Left lung (tissue), 4 donors: ENCODE measurements at regions not wholly inside any gene's neighbourhood (a gene's known extent, or its start where the extent isn't known, plus 50 kb on each side); places are given as distances from the start of the nearest gene placed in this dataset.

ENCODE experiments used
- ATAC-seq: fragments of 200-7000 bp; cut with Tn5 transposase; one replicate; pipeline ENCODE4 v1.9.1; 2020; ENCODE audit warnings: moderate library complexity
- DNase-seq, 4 donors: peaks; one replicate each; pipeline ENCODE4 v3.0.0-alpha.2; 2013 to 2020
- H3K27ac ChIP-seq, 2 donors: fragments of 200-600 bp; sonication (generic) in 1 of 2; one replicate each; pipeline versions ENCODE4 v1.5.0 to v1.8.0; 2020 to 2021
- H3K27me3 ChIP-seq, 2 donors: fragments of 200-600 bp; sonication (generic) in 1 of 2; one replicate each; pipeline versions ENCODE4 v1.5.0 to v1.8.0; 2020 to 2021
- H3K36me3 ChIP-seq, 2 donors: fragments of 200-600 bp; sonication (generic) in 1 of 2; one replicate each; pipeline versions ENCODE4 v1.5.0 to v1.8.0; 2020 to 2021
- H3K4me1 ChIP-seq, 2 donors: fragments of 200-600 bp; one replicate each; pipeline ENCODE4 v1.8.0; 2021
- H3K4me3 ChIP-seq, 2 donors: fragments of 200-600 bp; sonication (generic) in 1 of 2; one replicate each; pipeline versions ENCODE4 v1.5.0 to v1.8.0; 2020 to 2021; ENCODE audit warnings: mild to moderate bottlenecking in 1 of 2
- H3K9me3 ChIP-seq, 2 donors: fragments of 200-600 bp; sonication (generic) in 1 of 2; one replicate each; pipeline versions ENCODE4 v1.5.0 to v1.8.0; 2020 to 2021
- intact Hi-C, 2 donors: fragments of 100-400 bp; cut with DNase I; formaldehyde crosslinking; loops; one replicate each; pipeline versions ENCODE4 v1.11.2 to v1.14.2; 2022
- TF ChIP-seq, protein P1 (sequence below), 2 donors: fragments of 200-600 bp; sonication (generic) in 1 of 2; IDR thresholded peaks; one replicate each; pipeline versions ENCODE4 v1.5.0 to v1.8.0; 2021; ENCODE audit warnings: antibody characterized with exemption in 2 of 2
- donor health status: DM: no; HTN: yes; CAD: no.
- donor health status: DM: no; HTN: no; CAD: no.

- TF ChIP-seq, protein P1, sequence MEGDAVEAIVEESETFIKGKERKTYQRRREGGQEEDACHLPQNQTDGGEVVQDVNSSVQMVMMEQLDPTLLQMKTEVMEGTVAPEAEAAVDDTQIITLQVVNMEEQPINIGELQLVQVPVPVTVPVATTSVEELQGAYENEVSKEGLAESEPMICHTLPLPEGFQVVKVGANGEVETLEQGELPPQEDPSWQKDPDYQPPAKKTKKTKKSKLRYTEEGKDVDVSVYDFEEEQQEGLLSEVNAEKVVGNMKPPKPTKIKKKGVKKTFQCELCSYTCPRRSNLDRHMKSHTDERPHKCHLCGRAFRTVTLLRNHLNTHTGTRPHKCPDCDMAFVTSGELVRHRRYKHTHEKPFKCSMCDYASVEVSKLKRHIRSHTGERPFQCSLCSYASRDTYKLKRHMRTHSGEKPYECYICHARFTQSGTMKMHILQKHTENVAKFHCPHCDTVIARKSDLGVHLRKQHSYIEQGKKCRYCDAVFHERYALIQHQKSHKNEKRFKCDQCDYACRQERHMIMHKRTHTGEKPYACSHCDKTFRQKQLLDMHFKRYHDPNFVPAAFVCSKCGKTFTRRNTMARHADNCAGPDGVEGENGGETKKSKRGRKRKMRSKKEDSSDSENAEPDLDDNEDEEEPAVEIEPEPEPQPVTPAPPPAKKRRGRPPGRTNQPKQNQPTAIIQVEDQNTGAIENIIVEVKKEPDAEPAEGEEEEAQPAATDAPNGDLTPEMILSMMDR (IDR thresholded peaks at IDR 0.05): no peak
- H3K27ac ChIP-seq: no peak overlapping the region
- H3K4me3 ChIP-seq: no peak overlapping the region
- no peaks in the 10 kb centered on the region for H3K4me1 ChIP-seq
- no peaks in the 10 kb centered on the region for H3K36me3 ChIP-seq
- DNase-seq (no peak), ATAC-seq (no peak)
- H3K9me3 ChIP-seq: no peaks in the 10 kb centered on the region
- H3K27me3 ChIP-seq: no peaks in the 10 kb centered on the region
- intact Hi-C loops: no loop called here
Measured at GRCh38 chr13:76398425-76398824, 487.8 kb downstream of the KCTD12 start.

DNA sequence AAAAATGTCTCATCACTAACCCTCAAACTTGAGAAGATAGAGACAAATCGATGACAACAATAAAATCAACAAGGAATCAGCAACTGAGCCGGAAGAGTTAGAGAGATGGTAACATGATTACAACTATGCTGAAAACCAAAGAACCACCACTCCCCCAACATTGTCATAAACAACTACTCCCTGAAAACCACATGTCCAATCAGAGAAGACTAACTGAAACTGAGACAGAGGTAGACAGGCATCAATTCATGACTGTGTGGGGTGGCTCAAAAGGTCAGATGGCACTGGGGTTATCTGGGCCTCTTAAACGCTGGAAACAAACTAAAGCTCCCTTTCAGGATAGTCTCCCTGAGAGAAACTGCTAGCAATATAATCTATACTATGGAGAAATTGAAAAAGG is 488.8 kb downstream of the KCTD12 start:
- TF ChIP-seq, protein P1 (IDR thresholded peaks at IDR 0.05): no peak
- H3K27ac ChIP-seq: no peak overlapping the region
- H3K36me3 ChIP-seq: no peaks in the 10 kb centered on the region
- no peaks in the 10 kb centered on the region for H3K9me3 ChIP-seq
- H3K4me3 ChIP-seq: no peak overlapping the region
- intact Hi-C loops: no loop called here
- H3K27me3 ChIP-seq: no peaks in the 10 kb centered on the region
- no peak for ATAC-seq
- no peak for DNase-seq
- no peaks in the 10 kb centered on the region for H3K4me1 ChIP-seq

DNA sequence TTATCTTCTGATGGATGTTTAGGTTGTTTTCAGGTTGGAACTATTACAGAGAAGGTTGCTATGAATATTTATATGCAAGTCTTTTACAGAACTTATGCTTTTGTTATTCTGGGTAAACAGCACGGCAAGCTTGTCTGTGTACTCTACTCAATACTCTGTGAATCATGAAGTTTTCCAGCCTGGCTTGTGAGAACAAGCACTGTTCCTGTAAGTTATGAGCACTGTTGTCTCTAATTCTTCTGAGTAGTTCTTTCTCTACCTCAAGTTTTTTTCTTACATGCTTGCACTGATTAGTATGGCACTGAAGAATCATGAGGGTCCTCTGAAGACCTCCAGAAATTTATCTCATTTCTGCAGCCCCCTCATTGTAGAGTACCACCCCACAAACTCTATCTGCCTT is 496.9 kb downstream of the KCTD12 start:
- TF ChIP-seq, protein P1 (IDR thresholded peaks at IDR 0.05): no peak
- no peaks in the 10 kb centered on the region for H3K27me3 ChIP-seq
- no peaks in the 10 kb centered on the region for H3K36me3 ChIP-seq
- intact Hi-C loops: no loop called here
- no peak overlapping the region for H3K27ac ChIP-seq
- H3K4me3 ChIP-seq: no peak overlapping the region
- H3K4me1 ChIP-seq: peaks cover 0 to 10% of the 10 kb centered on the region in 2 donors
- ATAC-seq: peak; percentile 18
- no peak for DNase-seq
- no peaks in the 10 kb centered on the region for H3K9me3 ChIP-seq

- H3K4me3 ChIP-seq: no peak overlapping the region
- H3K27me3 ChIP-seq: no peaks in the 10 kb centered on the region
- H3K4me1 ChIP-seq: peaks cover 0 to 15% of the 10 kb centered on the region in 2 donors
- H3K9me3 ChIP-seq: no peaks in the 10 kb centered on the region
- TF ChIP-seq, protein P1 (IDR thresholded peaks at IDR 0.05): no peak
- intact Hi-C loops: no loop called here
- H3K27ac ChIP-seq: no peak overlapping the region
- no peaks in the 10 kb centered on the region for H3K36me3 ChIP-seq
- ATAC-seq (peak; percentile 29), DNase-seq (no peak)
Measured at GRCh38 chr13:76387566-76387965, 498.6 kb downstream of the KCTD12 start.

DNA sequence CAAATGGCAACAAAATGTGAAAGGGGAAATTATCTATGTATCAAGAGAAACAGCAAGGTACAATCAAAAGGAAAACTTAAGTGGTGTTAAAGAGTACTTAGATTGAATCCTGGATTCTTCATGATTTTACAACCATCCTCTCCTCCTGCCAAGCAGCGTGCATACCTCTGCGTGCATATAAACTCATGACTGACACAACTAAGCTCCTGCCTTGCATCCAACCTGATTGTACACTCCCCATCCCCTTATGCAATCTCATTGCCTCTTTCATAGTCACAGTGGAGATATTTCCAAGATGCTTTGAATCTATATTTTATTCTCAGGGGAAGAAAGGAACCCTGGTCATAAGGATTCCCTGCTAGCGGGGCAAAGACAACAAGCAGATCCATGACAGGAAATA is 499.9 kb downstream of the KCTD12 start:
- Histone ChIP-seq H3K4me3 (no peak overlapping the region), H3K36me3 (no peaks in the 10 kb centered on the region), H3K27me3 (no peaks in the 10 kb centered on the region), H3K27ac (no peak overlapping the region), H3K9me3 (no peaks in the 10 kb centered on the region), H3K4me1 (peaks cover 0 to 15% of the 10 kb centered on the region in 2 donors)
- DNase-seq: no peak
- no peak for ATAC-seq
- TF ChIP-seq, protein P1 (IDR thresholded peaks at IDR 0.05): no peak
- intact Hi-C loops: no loop called here
